GM23338 (cell line): ENCODE measurements at regions not wholly inside any gene's neighbourhood (a gene's known extent, or its start where the extent isn't known, plus 50 kb on each side); places are given as distances from the start of the nearest gene placed in this dataset.

ENCODE experiments used
- ATAC-seq: fragments of 200-7000 bp; cut with Tn5 transposase; 3 replicates; pipeline ENCODE4 v1.9.1; 2020
- DNase-seq: peaks from one replicate; pipeline ENCODE4 v3.0.0-alpha.2; 2015; ENCODE audit warnings: low spot score
- H2AFZ ChIP-seq: fragments of 200-600 bp; sonication (generic); 2 replicates; pipeline ENCODE4 v1.8.0; 2016; ENCODE audit warnings: antibody characterized with exemption, mild to moderate bottlenecking, moderate library complexity
- H3F3A ChIP-seq: fragments of 200-600 bp; sonication (generic); replicated peaks from 2 replicates; pipeline ENCODE4 v1.8.0; 2017; ENCODE audit warnings: antibody characterized with exemption, mixed run types, low read depth
- H3K27ac ChIP-seq: fragments of 200-600 bp; sonication (generic); 2 replicates; pipeline ENCODE4 v1.6.1; 2016; ENCODE audit warnings: low read depth
- H3K27me3 ChIP-seq: fragments of 200-600 bp; sonication (generic); 2 replicates; pipeline ENCODE4 v1.8.0; 2016; ENCODE audit warnings: mild to moderate bottlenecking, mixed run types, moderate library complexity; ENCODE audit not compliant: insufficient read depth
- H3K36me3 ChIP-seq: fragments of 200-600 bp; sonication (generic); 2 replicates; pipeline ENCODE4 v1.8.0; 2016; ENCODE audit warnings: mild to moderate bottlenecking; ENCODE audit not compliant: insufficient read depth
- H3K4me1 ChIP-seq: fragments of 200-600 bp; sonication (generic); 2 replicates; pipeline ENCODE4 v1.8.0; 2016; ENCODE audit warnings: mild to moderate bottlenecking, moderate library complexity; ENCODE audit not compliant: insufficient read depth
- H3K4me2 ChIP-seq: fragments of 200-600 bp; sonication (generic); 2 replicates; pipeline ENCODE4 v1.7.1; 2017; ENCODE audit warnings: mixed run types
- H3K4me3 ChIP-seq: fragments of 200-600 bp; sonication (generic); 2 replicates; pipeline ENCODE4 v1.6.1; 2016; ENCODE audit warnings: mixed run types
- H3K79me2 ChIP-seq: fragments of 200-600 bp; sonication (generic); replicated peaks from 2 replicates; pipeline ENCODE4 v1.8.0; 2017; ENCODE audit warnings: mild to moderate bottlenecking; ENCODE audit not compliant: insufficient read depth
- H3K9me2 ChIP-seq: fragments of 200-600 bp; sonication (generic); 2 replicates; pipeline ENCODE4 v1.8.0; 2017; ENCODE audit not compliant: insufficient read depth
- H4K20me1 ChIP-seq: fragments of 200-600 bp; sonication (generic); replicated peaks from 2 replicates; pipeline ENCODE4 v1.8.0; 2017; ENCODE audit warnings: mild to moderate bottlenecking; ENCODE audit not compliant: insufficient read depth
- H3K27ac Mint-ChIP-seq: 2 replicates; pipeline ENCODE4 v1.8.0; 2020; ENCODE audit warnings: inconsistent platforms, mild to moderate bottlenecking, moderate library complexity, mixed read lengths
- H3K27me3 Mint-ChIP-seq: 3 replicates; pipeline ENCODE4 v1.8.0; 2022; ENCODE audit warnings: low read depth, mild to moderate bottlenecking, moderate library complexity, mixed read lengths, inconsistent platforms; ENCODE audit not compliant: insufficient read depth, poor library complexity
- H3K36me3 Mint-ChIP-seq: 3 replicates; pipeline ENCODE4 v1.8.0; 2021; ENCODE audit warnings: low read depth, mild to moderate bottlenecking, inconsistent platforms, moderate library complexity, mixed read lengths
- H3K4me1 Mint-ChIP-seq: 3 replicates; pipeline ENCODE4 v1.8.0; 2020; ENCODE audit warnings: mild to moderate bottlenecking, inconsistent platforms, mixed read lengths
- H3K4me3 Mint-ChIP-seq: 3 replicates; pipeline ENCODE4 v1.8.0; 2021; ENCODE audit warnings: moderate library complexity, mild to moderate bottlenecking, inconsistent platforms, mixed read lengths
- H3K9me3 Mint-ChIP-seq: 3 replicates; pipeline ENCODE4 v1.8.0; 2020; ENCODE audit warnings: moderate library complexity, mild to moderate bottlenecking, inconsistent platforms, mixed read lengths
- CREB1 ChIP-seq: fragments of 250-450 bp; sonication (Bioruptor Pico); IDR thresholded peaks from 2 replicates; pipeline ENCODE4 v1.5.0; 2020; ENCODE audit warnings: low read depth, mild to moderate bottlenecking, moderate library complexity
- CTCF ChIP-seq, 2 experiments: fragments of 200-600 bp in 1 of 2; sonication (generic) in 1 of 2; conservative IDR thresholded peaks; 2 replicates each; pipeline versions ENCODE4 v1.5.1 to v1.6.1; 2016 to 2017; ENCODE audit warnings: antibody characterized with exemption in 2 of 2, low read depth in 2 of 2, mild to moderate bottlenecking in 2 of 2, moderate library complexity in 1 of 2
- ETS1 ChIP-seq: IDR thresholded peaks from 2 replicates; pipeline ENCODE4 v1.6.1; 2016; ENCODE audit warnings: antibody characterized with exemption
- EZH2 ChIP-seq: fragments of 200-600 bp; sonication (generic); IDR thresholded peaks from one replicate; pipeline ENCODE4 v1.8.0; 2017; ENCODE audit warnings: antibody characterized with exemption, mild to moderate bottlenecking, low read depth; ENCODE audit not compliant: unreplicated experiment
- EZH2phosphoT487 ChIP-seq: fragments of 200-600 bp; sonication (generic); IDR thresholded peaks from one replicate; pipeline ENCODE4 v1.8.1; 2018; ENCODE audit warnings: antibody characterized with exemption; ENCODE audit not compliant: unreplicated experiment
- JUNB ChIP-seq: IDR thresholded peaks from one replicate; pipeline ENCODE4 v1.6.1; 2016; ENCODE audit warnings: antibody characterized with exemption; ENCODE audit not compliant: unreplicated experiment
- NANOG ChIP-seq: IDR thresholded peaks from 2 replicates; pipeline ENCODE4 v1.6.1; 2016; ENCODE audit warnings: antibody characterized with exemption, borderline replicate concordance
- POLR2AphosphoS5 ChIP-seq: IDR thresholded peaks from 2 replicates; pipeline ENCODE4 v1.6.1; 2016; ENCODE audit warnings: antibody characterized with exemption, low read depth
- REST ChIP-seq: IDR thresholded peaks from one replicate; pipeline ENCODE4 v1.6.1; 2018; ENCODE audit warnings: antibody characterized with exemption; ENCODE audit not compliant: unreplicated experiment
- STAT1 ChIP-seq: IDR thresholded peaks from one replicate; pipeline ENCODE4 v1.6.1; 2016; ENCODE audit warnings: antibody characterized with exemption; ENCODE audit not compliant: unreplicated experiment
- ZNF114 ChIP-seq: fragments of 250-450 bp; sonication (Bioruptor Pico); IDR thresholded peaks from 2 replicates; pipeline ENCODE4 v1.5.0; 2020; ENCODE audit warnings: mild to moderate bottlenecking, moderate library complexity
- ZNF331 ChIP-seq: fragments of 250-450 bp; sonication (Bioruptor Pico); IDR thresholded peaks from 2 replicates; pipeline ENCODE4 v1.5.0; 2020; ENCODE audit warnings: low read depth, mild to moderate bottlenecking, moderate library complexity
- ZNF462 ChIP-seq: fragments of 250-450 bp; sonication (Bioruptor Pico); IDR thresholded peaks from 2 replicates; pipeline ENCODE4 v1.5.0; 2020; ENCODE audit warnings: mild to moderate bottlenecking, moderate library complexity

DNA sequence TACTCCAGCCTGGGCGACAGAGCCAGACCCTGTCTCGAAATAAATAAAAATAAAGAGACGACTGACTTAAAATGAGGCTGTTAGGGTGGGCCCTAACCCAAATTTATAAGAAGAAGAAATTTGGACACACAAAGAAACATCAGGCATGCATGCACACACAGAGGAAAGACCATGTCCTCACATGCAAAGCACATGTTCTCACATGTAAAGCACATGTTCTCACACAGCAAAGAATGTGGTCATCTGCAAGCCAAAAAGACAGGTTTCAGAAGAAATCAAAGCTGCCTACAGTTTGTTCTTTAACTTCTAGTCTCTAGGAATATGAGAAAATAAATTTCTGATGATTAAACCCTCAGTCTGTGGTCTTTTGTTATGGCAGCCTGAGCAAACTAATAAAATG is 132.3 kb upstream of the CRIM1 start:
- TF ChIP-seq JUNB (no peak), CREB1 (CRISPR knock-in tag) (no peak), ZNF114 (CRISPR knock-in tag) (no peak), ZNF462 (CRISPR knock-in tag) (no peak), CTCF (conservative IDR thresholded peaks at IDR 0.05; ENCODE audit: low read depth in 2 of 2) (no peak), POLR2AphosphoS5 (no peak), REST (no peak), STAT1 (no peak), EZH2phosphoT487 (no peak), NANOG (no peak), EZH2 (no peak), ZNF331 (CRISPR knock-in tag) (no peak), ETS1 (no peak)
- DNase-seq: no peak
- Histone ChIP-seq H3K4me1 (no peaks in the 10 kb centered on the region), H3K4me2 (no peak overlapping the region), H3K9me2 (no peaks in the 10 kb centered on the region), H3K36me3 (no peaks in the 10 kb centered on the region), H3K27me3 (no peaks in the 10 kb centered on the region), H3F3A (no peaks in the 10 kb centered on the region), H3K4me3 (no peak overlapping the region), H2AFZ (no peak overlapping the region), H3K27ac (no peak overlapping the region), H3K79me2 (no peaks in the 10 kb centered on the region), H4K20me1 (no peaks in the 10 kb centered on the region)
- Mint-ChIP-seq H3K4me3 (no peak overlapping the region), H3K27ac (no peak overlapping the region), H3K27me3 (no peaks in the 10 kb centered on the region), H3K36me3 (peaks cover under 1% of the 10 kb centered on the region; the same call in 2 of the 3 replicates), H3K4me1 (no peaks in the 10 kb centered on the region), H3K9me3 (peaks cover 4% of the 10 kb centered on the region; the same call in 2 of the 3 replicates)
- no peak for ATAC-seq
